ENCODE measurements at regions not wholly inside any gene's neighbourhood (a gene's known extent, or its start where the extent isn't known, plus 50 kb on each side); places are given as distances from the start of the nearest gene placed in this dataset.
"Not testable (repeated sequence)": the region's sequence is repeated elsewhere in the genome, so short reads cannot be mapped to it uniquely, and the experiment has no call there.

DNA sequence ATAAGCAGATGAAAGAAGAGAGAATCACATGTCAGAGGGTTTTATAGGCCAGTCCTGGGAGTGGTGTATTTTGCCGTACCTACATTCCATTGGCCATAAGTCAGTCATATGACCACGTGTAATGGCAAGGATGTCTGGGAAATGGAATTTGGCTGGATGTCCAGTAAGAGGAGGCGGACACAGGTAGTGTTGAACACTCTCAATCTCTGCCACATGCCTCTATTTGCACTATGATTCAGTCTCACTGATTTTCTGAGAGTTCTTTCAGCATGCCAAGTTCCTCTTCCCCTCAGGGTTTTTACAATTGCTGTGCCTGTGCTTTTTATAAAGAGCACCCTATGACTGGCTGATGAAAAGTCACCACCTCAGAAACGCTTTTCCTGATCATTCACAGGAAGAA lies 164.2 kb upstream of the GPR101 start:
- DNase-seq, result no peak

GRCh38 chrX:137195991-137196390 lies 162.2 kb upstream of the GPR101 start:
- no peak for DNase-seq

- no peak for DNase-seq
Observed at GRCh38 chrX:137195296-137195695, 161.5 kb upstream of the GPR101 start.

DNA sequence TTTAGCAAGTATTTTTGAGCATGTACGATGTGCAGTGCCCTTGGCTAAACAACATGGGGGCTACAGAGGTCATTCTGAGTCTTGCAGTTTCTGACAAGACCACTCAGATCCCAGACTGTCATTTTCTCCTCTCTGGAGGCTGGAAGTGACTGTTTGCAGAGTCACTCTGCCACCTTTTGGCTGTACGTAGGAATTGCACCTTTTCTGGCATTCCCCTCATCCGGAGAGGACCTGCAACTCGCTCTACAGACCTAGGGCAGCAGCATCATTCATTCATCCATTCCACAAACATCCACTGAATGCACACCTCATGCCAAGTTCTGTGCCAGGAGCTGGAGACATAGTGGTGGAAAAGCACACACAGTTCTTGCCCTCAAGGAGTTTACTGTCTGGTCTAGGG lies 160.4 kb upstream of the GPR101 start:
- peak in 25 of 56 donors; percentile 0 to 28 (median 1) for DNase-seq

DNA sequence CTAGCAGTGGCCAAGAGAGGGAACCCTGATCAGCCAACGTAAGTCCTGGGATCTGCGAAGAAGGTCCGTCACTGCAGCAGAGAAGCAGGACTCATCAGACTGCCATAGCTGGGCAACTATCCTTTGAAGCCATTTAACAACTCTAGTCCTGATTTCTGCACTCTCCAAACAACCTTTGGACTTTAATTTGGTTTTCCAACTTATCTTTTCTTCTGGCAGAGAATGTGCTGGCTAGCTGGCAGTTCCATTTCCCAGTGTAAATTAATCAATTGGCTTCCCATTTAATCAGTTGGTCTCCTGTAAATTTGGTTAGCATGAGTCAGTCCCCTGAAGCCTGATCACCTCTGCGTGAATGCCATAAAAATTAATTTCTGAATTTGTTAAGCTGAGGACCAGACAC lies 153.7 kb upstream of the GPR101 start:
- no peak for DNase-seq

GRCh38 chrX:137178392-137178791 lies 144.6 kb upstream of the GPR101 start:
- no peak for DNase-seq

DNA sequence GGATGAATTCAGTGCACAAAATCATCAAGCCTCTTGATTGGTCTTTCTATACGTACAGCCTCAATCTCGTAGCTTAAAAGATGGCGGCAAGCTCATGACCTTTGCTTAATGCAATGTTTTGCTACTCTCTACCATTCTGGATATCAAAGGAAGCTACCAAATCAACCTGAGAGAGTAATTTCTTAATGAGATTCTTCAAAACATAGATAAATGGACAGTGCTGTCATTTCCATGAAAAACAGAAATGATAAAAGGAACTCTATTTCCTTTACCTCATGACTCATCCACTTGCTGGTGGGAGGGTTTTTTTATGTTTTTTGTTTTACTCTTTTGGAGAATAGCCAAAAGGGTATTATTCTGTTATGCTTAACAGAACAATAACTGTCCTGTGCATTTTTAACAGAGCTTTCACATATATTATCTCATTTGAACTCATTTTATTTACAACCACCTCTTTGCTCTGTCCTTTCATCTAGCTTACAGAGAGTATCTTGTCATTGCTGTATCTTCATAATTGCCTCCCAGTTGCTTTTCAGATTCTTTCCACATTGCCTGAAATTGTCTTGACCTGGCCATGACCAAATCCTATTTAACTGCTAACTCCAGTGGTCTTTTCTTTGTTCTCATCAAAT lies 138.6 kb upstream of the GPR101 start:
- no peak for DNase-seq

GRCh38 chrX:137171626-137172025 lies 137.8 kb upstream of the GPR101 start:
- DNase-seq, result no peak

DNA sequence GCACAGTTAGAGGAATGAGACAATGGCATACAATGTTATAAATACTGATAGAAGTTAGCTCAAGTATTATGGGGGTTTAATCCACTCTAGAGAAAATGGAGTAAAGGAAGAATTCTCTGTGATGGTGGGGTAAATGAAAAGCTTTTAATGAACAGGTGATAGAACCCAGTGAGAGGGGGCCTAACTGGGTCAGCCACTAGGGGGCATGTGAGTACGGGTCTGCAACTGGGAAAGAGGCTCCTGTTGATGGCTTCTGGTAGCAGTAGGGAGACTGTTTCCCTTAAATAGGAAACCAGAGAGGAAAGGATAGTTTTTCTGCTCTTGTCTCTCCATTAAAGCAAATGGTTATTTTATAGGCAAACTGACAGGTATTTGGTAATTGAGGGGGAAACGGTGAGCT lies 132.8 kb upstream of the GPR101 start:
- DNase-seq, result peak in 2 of 56 donors; percentile 0

GRCh38 chrX:137164329-137164728 lies 130.5 kb upstream of the GPR101 start:
- DNase-seq, result no peak

GRCh38 chrX:137151403-137151802 lies 117.6 kb upstream of the GPR101 start:
- DNase-seq, result no peak

DNA sequence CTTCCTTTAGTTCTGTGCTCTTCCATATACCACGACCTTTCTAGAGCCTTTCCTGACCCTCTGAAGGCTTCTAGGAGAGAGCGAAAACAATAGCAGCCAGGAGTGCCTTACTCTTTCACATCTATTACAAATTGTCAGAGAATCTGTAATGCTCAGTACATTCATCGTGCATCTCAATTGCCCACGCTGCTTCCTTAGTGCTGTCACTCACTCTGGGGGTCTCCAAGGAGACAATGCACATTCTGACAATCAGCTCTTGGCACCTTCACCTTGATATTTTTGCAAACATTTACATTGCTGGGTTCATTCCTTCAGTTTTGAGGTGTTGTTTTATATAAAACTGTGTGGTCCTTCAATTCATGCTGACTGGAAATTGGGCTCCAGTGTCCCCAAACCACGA lies 110.1 kb upstream of the GPR101 start:
- peak in 3 of 56 donors; percentile 0 to 9 (median 1) for DNase-seq

DNA sequence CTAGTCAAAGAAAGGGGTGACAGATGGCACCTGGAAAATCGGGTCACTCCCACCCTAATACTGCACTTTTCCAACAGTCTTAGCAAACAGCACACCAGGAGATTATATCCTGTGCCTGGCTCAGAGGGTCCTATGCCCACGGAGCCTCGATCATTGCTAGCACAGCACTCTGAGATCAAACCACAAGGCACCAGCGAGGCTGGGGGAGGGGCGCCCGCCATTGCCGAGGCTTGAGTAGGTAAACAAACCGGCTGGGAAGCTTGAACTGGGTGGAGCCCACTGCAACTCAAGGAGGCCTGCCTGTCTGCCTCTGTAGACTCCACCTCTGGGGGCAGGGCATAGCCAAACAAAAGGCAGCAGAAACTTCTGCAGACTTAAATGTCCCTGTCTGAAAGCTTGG lies 88.9 kb upstream of the GPR101 start:
- DNase-seq, result not testable (repeated sequence)

GRCh38 chrX:137119049-137119448 lies 85.3 kb upstream of the GPR101 start:
- DNase-seq, result no peak

DNA sequence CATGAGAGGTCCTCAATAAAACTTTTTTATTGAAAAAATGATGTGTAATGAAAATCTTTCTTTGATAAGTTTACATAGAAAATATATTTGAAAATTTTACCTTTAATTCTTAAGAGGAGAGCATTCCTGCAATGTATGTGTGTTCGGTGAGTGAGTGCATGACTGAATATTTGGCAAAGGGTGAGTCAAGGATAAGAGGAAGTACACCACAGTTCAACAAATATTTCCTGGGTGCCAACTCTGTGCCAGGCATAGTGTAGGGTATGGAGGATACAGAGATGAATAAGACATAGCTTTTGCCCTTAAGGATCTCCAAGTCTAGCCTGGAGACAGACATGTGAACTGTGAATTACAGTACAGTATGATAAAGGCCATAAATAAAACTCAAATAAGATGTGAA lies 84.7 kb upstream of the GPR101 start:
- no peak for DNase-seq

DNA sequence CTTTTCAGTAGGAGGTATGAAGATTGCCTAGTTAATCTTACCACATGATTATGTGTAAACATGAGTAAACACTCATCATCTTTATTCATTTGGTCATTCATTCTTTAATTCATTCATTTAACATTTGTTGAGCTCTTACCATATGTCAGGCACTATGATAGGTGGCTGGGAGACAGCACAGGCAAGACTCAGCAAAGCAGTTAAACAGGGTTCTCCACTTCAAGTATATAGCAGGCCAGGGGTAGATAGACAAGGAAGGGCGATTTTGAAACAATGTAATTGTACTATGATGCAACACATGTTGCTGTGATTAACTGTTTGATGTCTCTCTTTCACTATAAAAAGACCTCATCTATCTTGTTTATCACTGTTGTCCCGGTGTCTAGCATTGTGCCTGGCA lies 84.3 kb upstream of the GPR101 start:
- no peak for DNase-seq

GRCh38 chrX:137107877-137108276 lies 74.1 kb upstream of the GPR101 start:
- DNase-seq, result not testable (repeated sequence)

- no peak for DNase-seq
Observed at GRCh38 chrX:137101273-137101990, 67.6 kb upstream of the GPR101 start.

Measured in nucleus accumbens (tissue), 56 donors.